Sigmoid colon (tissue), 3 donors: ENCODE measurements at regions not wholly inside any gene's neighbourhood (a gene's known extent, or its start where the extent isn't known, plus 50 kb on each side); places are given as distances from the start of the nearest gene placed in this dataset.

Experiments used
- CTCF ChIP-seq, 4 experiments: fragments of 450-650 bp in 3 of 4; fragments of 200-600 bp in 1 of 4; IDR thresholded peaks; one replicate each; pipeline ENCODE4 v1.5.1; 2016 to 2019; ENCODE audit warnings: antibody characterized with exemption in 4 of 4, mild to moderate bottlenecking in 3 of 4, moderate library complexity in 2 of 4
- POLR2A ChIP-seq, 2 donors: fragments of 450-650 bp; IDR thresholded peaks; one replicate each; pipeline ENCODE4 v1.6.1; 2016; ENCODE audit warnings: antibody characterized with exemption in 2 of 2, mild to moderate bottlenecking in 2 of 2, moderate library complexity in 2 of 2

- no peak for TF ChIP-seq CTCF (IDR thresholded peaks at IDR 0.05)
- TF ChIP-seq POLR2A (IDR thresholded peaks at IDR 0.05), result no peak
These were observed 290.0 kb upstream of the RUNX1 start for GRCh38 chr21:35338881-35339632.
